Ureter (tissue), 1 donor: ENCODE measurements at regions not wholly inside any gene's neighbourhood (a gene's known extent, or its start where the extent isn't known, plus 50 kb on each side); places are given as distances from the start of the nearest gene placed in this dataset.
"Not testable (repeated sequence)": the region's sequence is repeated elsewhere in the genome, so short reads cannot be mapped to it uniquely, and the experiment has no call there.

Experiments used
- DNase-seq: peaks from one replicate; pipeline ENCODE4 v3.0.0-alpha.2; 2020; ENCODE audit warnings: low spot score
- donor health status: DM: yes; HTN: yes; CAD: no.

- DNase-seq, result no peak
Measured at GRCh38 chr3:30299674-30300385, 306.6 kb upstream of the TGFBR2 start.

GRCh38 chr3:30300809-30301208 lies 305.6 kb upstream of the TGFBR2 start:
- DNase-seq, result no peak

- no peak for DNase-seq
Measured at GRCh38 chr3:30302027-30302426, 304.4 kb upstream of the TGFBR2 start.

- no peak for DNase-seq
Measured at GRCh38 chr3:30303770-30304169, 302.6 kb upstream of the TGFBR2 start.

GRCh38 chr3:30305021-30305420 lies 301.4 kb upstream of the TGFBR2 start:
- no peak for DNase-seq

- no peak for DNase-seq
Measured at GRCh38 chr3:30306896-30307295, 299.5 kb upstream of the TGFBR2 start.

GRCh38 chr3:30307372-30307950 lies 298.9 kb upstream of the TGFBR2 start:
- no peak for DNase-seq

GRCh38 chr3:30308131-30308530 lies 298.3 kb upstream of the TGFBR2 start:
- no peak for DNase-seq

GRCh38 chr3:30309961-30310954 lies 296.1 kb upstream of the TGFBR2 start:
- no peak for DNase-seq

GRCh38 chr3:30311781-30312180 lies 294.6 kb upstream of the TGFBR2 start:
- no peak for DNase-seq

GRCh38 chr3:30313840-30314239 lies 292.6 kb upstream of the TGFBR2 start:
- DNase-seq, result no peak

GRCh38 chr3:30314757-30315325 lies 291.6 kb upstream of the TGFBR2 start:
- no peak for DNase-seq

GRCh38 chr3:30315447-30315846 lies 291.0 kb upstream of the TGFBR2 start:
- DNase-seq, result no peak

GRCh38 chr3:30317561-30317960 lies 288.8 kb upstream of the TGFBR2 start:
- no peak for DNase-seq

GRCh38 chr3:30318110-30318509 lies 288.3 kb upstream of the TGFBR2 start:
- no peak for DNase-seq

- peak; percentile 42 for DNase-seq
Measured at GRCh38 chr3:30319713-30320112, 286.7 kb upstream of the TGFBR2 start.

GRCh38 chr3:30320392-30320791 lies 286.0 kb upstream of the TGFBR2 start:
- DNase-seq, result no peak

GRCh38 chr3:30321065-30321464 lies 285.3 kb upstream of the TGFBR2 start:
- no peak for DNase-seq

- not testable (repeated sequence) for DNase-seq
Measured at GRCh38 chr3:30323649-30324048, 282.8 kb upstream of the TGFBR2 start.

GRCh38 chr3:30324587-30324986 lies 281.8 kb upstream of the TGFBR2 start:
- no peak for DNase-seq

- DNase-seq, result not testable (repeated sequence)
Measured at GRCh38 chr3:30327976-30328375, 278.4 kb upstream of the TGFBR2 start.

- DNase-seq, result not testable (repeated sequence)
Measured at GRCh38 chr3:30328935-30329334, 277.5 kb upstream of the TGFBR2 start.
